Mesendoderm (in vitro differentiated cells): ENCODE measurements at regions not wholly inside any gene's neighbourhood (a gene's known extent, or its start where the extent isn't known, plus 50 kb on each side); places are given as distances from the start of the nearest gene placed in this dataset.
A peak's percentile ranks its signal among the peaks of the same experiment; 100 is the strongest.

Experiments
- DNase-seq: peaks from one replicate; pipeline ENCODE4 v3.0.0; 2013
- H2AK5ac ChIP-seq: 2 replicates; pipeline ENCODE4 v1.6.1; 2013; ENCODE audit warnings: low read length, inconsistent platforms
- H2BK120ac ChIP-seq: 2 replicates; pipeline ENCODE4 v1.6.1; 2013; ENCODE audit warnings: low read depth, mild to moderate bottlenecking, low read length, moderate library complexity, mixed read lengths
- H2BK15ac ChIP-seq: replicated peaks from 2 replicates; pipeline ENCODE4 v1.6.1; 2013; ENCODE audit warnings: low read depth, mild to moderate bottlenecking, moderate library complexity
- H2BK5ac ChIP-seq: 2 replicates; pipeline ENCODE4 v1.6.1; 2013; ENCODE audit warnings: low read length, inconsistent platforms
- H3K18ac ChIP-seq: 2 replicates; pipeline ENCODE4 v1.6.1; 2013; ENCODE audit warnings: mild to moderate bottlenecking, low read length, mixed read lengths
- H3K23ac ChIP-seq: one replicate; pipeline ENCODE4 v1.6.1; 2013; ENCODE audit warnings: low read length
- H3K27ac ChIP-seq: 2 replicates; pipeline ENCODE4 v1.5.1; 2013; ENCODE audit warnings: low read depth, mild to moderate bottlenecking, inconsistent platforms, low read length, moderate library complexity
- H3K27me3 ChIP-seq: 2 replicates; pipeline ENCODE4 v1.6.1; 2013; ENCODE audit warnings: low read length, control low read depth, mild to moderate bottlenecking, inconsistent platforms; ENCODE audit not compliant: insufficient read depth, poor library complexity
- H3K36me3 ChIP-seq: 2 replicates; pipeline ENCODE4 v1.6.1; 2013; ENCODE audit warnings: low read length, inconsistent platforms; ENCODE audit not compliant: control insufficient read depth, insufficient read depth
- H3K4ac ChIP-seq: one replicate; pipeline ENCODE4 v1.6.1; 2013; ENCODE audit warnings: low read depth, mild to moderate bottlenecking, low read length, moderate library complexity
- H3K4me1 ChIP-seq: 2 replicates; pipeline ENCODE4 v1.6.1; 2013; ENCODE audit warnings: low read depth, low read length, inconsistent platforms; ENCODE audit not compliant: control insufficient read depth
- H3K4me2 ChIP-seq: 2 replicates; pipeline ENCODE4 v1.6.1; 2013; ENCODE audit warnings: low read length
- H3K4me3 ChIP-seq: 2 replicates; pipeline ENCODE4 v1.5.1; 2013; ENCODE audit warnings: mild to moderate bottlenecking, low read length
- H3K56ac ChIP-seq: one replicate; pipeline ENCODE4 v1.6.1; 2013; ENCODE audit warnings: low read length
- H3K79me1 ChIP-seq: 2 replicates; pipeline ENCODE4 v1.6.1; 2013; ENCODE audit warnings: low read length, inconsistent platforms
- H3K79me2 ChIP-seq: 2 replicates; pipeline ENCODE4 v1.6.1; 2013; ENCODE audit warnings: mild to moderate bottlenecking, low read length; ENCODE audit not compliant: control insufficient read depth, insufficient read depth
- H3K9ac ChIP-seq: 2 replicates; pipeline ENCODE4 v1.6.1; 2013; ENCODE audit warnings: low read length, inconsistent platforms
- H4K5ac ChIP-seq: one replicate; pipeline ENCODE4 v1.6.1; 2013; ENCODE audit warnings: low read length
- H4K8ac ChIP-seq: one replicate; pipeline ENCODE4 v1.6.1; 2013; ENCODE audit warnings: low read depth, mild to moderate bottlenecking, control low read depth, low read length, moderate library complexity
- WGBS: extraction: QIAGEN DNeasy Blood & Tissue Kit; methylation state at CpG from one replicate; pipeline ENCODE4 v1.1.7; 2013; ENCODE audit warnings: low lambda C conversion rate, missing lambda C conversion rate; ENCODE audit not compliant: insufficient coverage; ENCODE audit errors: extremely low coverage; 5-methylcytosine and 5-hydroxymethylcytosine counted together

- Histone ChIP-seq H3K4me3 (no peak overlapping the region), H2BK5ac (no peak overlapping the region), H3K23ac (no peak overlapping the region), H3K18ac (no peak overlapping the region), H4K5ac (no peak overlapping the region), H3K4me1 (no peaks in the 10 kb centered on the region), H3K4ac (no peak overlapping the region), H3K79me1 (no peaks in the 10 kb centered on the region), H3K36me3 (no peaks in the 10 kb centered on the region), H3K27ac (no peak overlapping the region), H2AK5ac (no peak overlapping the region), H2BK15ac (no peak overlapping the region), H3K9ac (no peak overlapping the region), H3K4me2 (no peak overlapping the region), H3K27me3 (no peaks in the 10 kb centered on the region), H4K8ac (no peak overlapping the region), H2BK120ac (no peak overlapping the region), H3K79me2 (no peaks in the 10 kb centered on the region), H3K56ac (no peak overlapping the region)
- DNase-seq = no peak
- no CpG with 5 or more reads among the region's 1 CpG for WGBS
Observed at GRCh38 chrX:122154019-122154418, 1030.1 kb upstream of the GRIA3 start.

GRCh38 chrX:122168241-122168640 is 1015.8 kb upstream of the GRIA3 start:
- Histone ChIP-seq H3K9ac (no peak overlapping the region), H2AK5ac (no peak overlapping the region), H3K27me3 (no peaks in the 10 kb centered on the region), H3K4me3 (no peak overlapping the region), H4K8ac (no peak overlapping the region), H3K56ac (no peak overlapping the region), H4K5ac (no peak overlapping the region), H3K36me3 (no peaks in the 10 kb centered on the region), H3K79me1 (no peaks in the 10 kb centered on the region), H2BK120ac (no peak overlapping the region), H3K79me2 (no peaks in the 10 kb centered on the region), H3K4me2 (no peak overlapping the region), H3K23ac (no peak overlapping the region), H3K18ac (no peak overlapping the region), H2BK15ac (no peak overlapping the region), H3K4ac (no peak overlapping the region), H2BK5ac (no peak overlapping the region), H3K4me1 (no peaks in the 10 kb centered on the region), H3K27ac (no peak overlapping the region)
- DNase-seq = no peak
- no CpG with 5 or more reads among the region's 2 CpGs for WGBS

GRCh38 chrX:122184791-122185190 is 999.3 kb upstream of the GRIA3 start:
- Histone ChIP-seq H2BK15ac (no peak overlapping the region), H3K4ac (no peak overlapping the region), H3K79me2 (no peaks in the 10 kb centered on the region), H3K23ac (no peak overlapping the region), H3K9ac (no peak overlapping the region), H3K4me1 (no peaks in the 10 kb centered on the region), H3K18ac (no peak overlapping the region), H3K27ac (no peak overlapping the region), H3K79me1 (no peaks in the 10 kb centered on the region), H3K36me3 (no peaks in the 10 kb centered on the region), H3K4me3 (no peak overlapping the region), H2AK5ac (no peak overlapping the region), H3K27me3 (no peaks in the 10 kb centered on the region), H3K56ac (no peak overlapping the region), H2BK120ac (no peak overlapping the region), H2BK5ac (no peak overlapping the region), H4K5ac (no peak overlapping the region), H4K8ac (no peak overlapping the region), H3K4me2 (no peak overlapping the region)
- no peak for DNase-seq
- no CpG with 5 or more reads among the region's 1 CpG for WGBS

GRCh38 chrX:122187069-122187713 is 996.9 kb upstream of the GRIA3 start:
- no peak overlapping the region for H3K9ac ChIP-seq
- H3K79me2 ChIP-seq = no peaks in the 10 kb centered on the region
- H3K56ac ChIP-seq = no peak overlapping the region
- WGBS = no CpG with 5 or more reads among the region's 2 CpGs
- H3K27me3 ChIP-seq = no peaks in the 10 kb centered on the region
- no peak overlapping the region for H3K4me3 ChIP-seq
- H2BK15ac ChIP-seq = no peak overlapping the region
- no peak overlapping the region for H2BK120ac ChIP-seq
- no peak overlapping the region for H3K18ac ChIP-seq
- H3K4ac ChIP-seq = no peak overlapping the region
- H3K4me1 ChIP-seq = no peaks in the 10 kb centered on the region
- H3K27ac ChIP-seq = no peak overlapping the region
- H3K4me2 ChIP-seq = no peak overlapping the region
- H2BK5ac ChIP-seq = no peak overlapping the region
- no peak overlapping the region for H3K23ac ChIP-seq
- H3K79me1 ChIP-seq = no peaks in the 10 kb centered on the region
- no peak overlapping the region for H4K8ac ChIP-seq
- H3K36me3 ChIP-seq = no peaks in the 10 kb centered on the region
- H4K5ac ChIP-seq = no peak overlapping the region
- no peak overlapping the region for H2AK5ac ChIP-seq
- DNase-seq = no peak

- no peak overlapping the region for H3K27ac ChIP-seq
- H3K23ac ChIP-seq = no peak overlapping the region
- H4K5ac ChIP-seq = no peak overlapping the region
- H3K4me3 ChIP-seq = no peak overlapping the region
- H3K79me1 ChIP-seq = no peaks in the 10 kb centered on the region
- H3K36me3 ChIP-seq = no peaks in the 10 kb centered on the region
- H2BK5ac ChIP-seq = no peak overlapping the region
- H2BK120ac ChIP-seq = no peak overlapping the region
- H3K56ac ChIP-seq = no peak overlapping the region
- DNase-seq = no peak
- H3K4me1 ChIP-seq = no peaks in the 10 kb centered on the region
- no peak overlapping the region for H3K18ac ChIP-seq
- WGBS = no CpG with 5 or more reads among the region's 2 CpGs
- H2AK5ac ChIP-seq = no peak overlapping the region
- H3K4ac ChIP-seq = no peak overlapping the region
- H3K79me2 ChIP-seq = no peaks in the 10 kb centered on the region
- no peak overlapping the region for H3K4me2 ChIP-seq
- H3K9ac ChIP-seq = no peak overlapping the region
- H3K27me3 ChIP-seq = no peaks in the 10 kb centered on the region
- H4K8ac ChIP-seq = no peak overlapping the region
- H2BK15ac ChIP-seq = no peak overlapping the region
Observed at GRCh38 chrX:122188751-122189150, 995.3 kb upstream of the GRIA3 start.

GRCh38 chrX:122196343-122196742 is 987.7 kb upstream of the GRIA3 start:
- no peak overlapping the region for H2BK15ac ChIP-seq
- DNase-seq = peak; percentile 3
- no peaks in the 10 kb centered on the region for H3K27me3 ChIP-seq
- H3K79me1 ChIP-seq = no peaks in the 10 kb centered on the region
- no peak overlapping the region for H3K56ac ChIP-seq
- no peaks in the 10 kb centered on the region for H3K79me2 ChIP-seq
- no peak overlapping the region for H3K9ac ChIP-seq
- no peak overlapping the region for H3K18ac ChIP-seq
- WGBS = no CpG with 5 or more reads among the region's 5 CpGs
- no peak overlapping the region for H2BK5ac ChIP-seq
- no peaks in the 10 kb centered on the region for H3K4me1 ChIP-seq
- H3K23ac ChIP-seq = no peak overlapping the region
- no peak overlapping the region for H3K4ac ChIP-seq
- H4K5ac ChIP-seq = no peak overlapping the region
- no peak overlapping the region for H3K4me3 ChIP-seq
- no peak overlapping the region for H3K27ac ChIP-seq
- H4K8ac ChIP-seq = no peak overlapping the region
- H3K36me3 ChIP-seq = no peaks in the 10 kb centered on the region
- no peak overlapping the region for H2AK5ac ChIP-seq
- H3K4me2 ChIP-seq = no peak overlapping the region
- no peak overlapping the region for H2BK120ac ChIP-seq
